ENCODE measurements at regions not wholly inside any gene's neighbourhood (a gene's known extent, or its start where the extent isn't known, plus 50 kb on each side); places are given as distances from the start of the nearest gene placed in this dataset.
A peak's percentile ranks its signal among the peaks of the same experiment; 100 is the strongest.
"Not testable (repeated sequence)": the region's sequence is repeated elsewhere in the genome, so short reads cannot be mapped to it uniquely, and the experiment has no call there.

DNA sequence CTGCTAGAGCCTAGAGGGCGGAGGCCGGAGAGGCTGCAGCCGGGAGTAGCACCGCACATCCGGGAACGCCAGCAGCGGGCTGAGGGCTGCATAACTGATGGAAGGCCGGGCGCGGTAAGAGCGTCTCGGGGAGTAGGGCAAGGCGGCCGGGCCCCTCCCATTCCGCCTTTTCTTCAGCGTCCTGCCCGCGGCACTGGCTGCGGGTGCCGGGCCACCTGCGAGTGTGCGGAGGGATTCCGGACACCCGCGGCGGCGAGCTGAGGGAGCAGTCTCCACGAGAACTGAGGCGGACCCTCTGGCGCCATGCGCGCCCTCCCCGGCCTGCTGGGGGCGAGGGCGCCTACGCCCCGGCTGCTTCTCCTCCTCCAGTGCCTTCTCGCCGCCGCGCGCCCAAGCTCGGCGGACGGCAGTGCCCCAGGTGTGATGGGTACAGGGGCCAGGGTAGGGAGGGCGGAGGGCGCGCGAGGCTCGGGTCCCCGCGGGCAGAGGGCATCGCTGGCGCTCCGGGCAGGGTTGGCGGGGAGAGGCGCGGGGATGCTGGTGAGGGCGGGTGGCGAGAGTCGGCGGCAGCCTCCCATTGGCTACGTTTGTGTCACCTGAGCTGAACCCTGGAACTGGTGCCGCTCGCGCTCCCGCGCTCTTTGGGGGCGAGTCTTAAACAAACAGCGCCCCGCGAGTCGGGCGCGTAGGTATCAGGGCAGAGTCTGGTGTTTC lies 334.4 kb downstream of the SRGAP2C start:
- no peak for DNase-seq

DNA sequence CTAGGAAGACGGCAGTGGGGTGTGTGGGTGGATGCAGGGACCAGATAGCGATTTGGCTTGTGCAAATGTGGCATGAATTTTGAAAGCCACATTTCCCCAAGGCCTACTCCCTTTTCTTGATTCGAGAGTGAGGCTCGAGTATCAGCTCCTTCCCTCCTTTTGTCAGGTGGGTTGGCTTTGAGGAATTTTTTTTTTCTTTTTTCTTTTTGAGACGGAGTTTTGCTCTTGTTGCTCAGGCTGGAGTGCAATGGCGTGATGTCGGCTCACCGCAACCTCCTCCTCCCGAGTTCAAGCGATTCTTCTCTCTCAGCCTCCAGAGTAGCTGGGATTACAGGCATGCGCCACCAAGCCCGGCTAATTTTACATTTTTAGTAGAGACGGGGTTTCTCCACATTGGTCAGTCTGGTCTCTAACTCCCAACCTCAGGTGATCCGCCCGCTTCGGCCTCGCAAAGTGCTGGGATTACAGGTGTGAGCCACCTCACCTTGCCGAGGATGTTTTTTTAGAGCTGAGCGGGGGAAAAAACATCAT lies 335.0 kb downstream of the SRGAP2C start:
- DNase-seq: not testable (repeated sequence)

DNA sequence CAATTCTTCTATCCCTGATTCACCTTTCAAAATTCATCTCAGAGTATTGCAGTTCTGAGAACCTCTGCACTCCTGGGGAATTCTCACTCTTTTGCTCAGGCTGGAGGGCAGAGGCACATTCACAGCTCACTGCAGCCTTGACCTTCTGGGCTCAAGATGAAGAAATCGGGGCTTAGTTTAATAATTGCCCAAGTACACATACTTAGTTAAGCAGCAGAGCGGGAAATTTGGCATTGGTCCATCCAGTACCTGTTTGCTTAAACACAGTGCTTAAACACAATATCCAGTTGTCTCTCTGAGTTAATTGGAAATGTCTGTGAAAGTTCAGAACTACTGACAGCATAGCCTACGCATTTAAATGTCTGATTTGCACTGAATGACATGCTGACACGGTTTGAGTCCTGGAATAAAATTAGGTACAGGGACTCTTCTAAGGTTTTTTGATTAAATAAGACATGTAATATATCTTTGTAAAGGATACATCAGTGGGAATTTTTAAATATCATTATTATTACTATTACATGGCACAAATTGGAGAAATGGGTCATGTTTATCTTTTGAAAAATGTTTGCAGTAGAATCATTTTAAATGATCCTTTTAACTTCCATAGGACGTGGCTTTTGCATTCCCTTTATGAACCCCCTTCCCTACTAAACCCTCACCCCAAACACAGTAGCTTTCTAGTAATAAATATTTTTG lies 337.4 kb downstream of the SRGAP2C start:
- no peak for DNase-seq

DNA sequence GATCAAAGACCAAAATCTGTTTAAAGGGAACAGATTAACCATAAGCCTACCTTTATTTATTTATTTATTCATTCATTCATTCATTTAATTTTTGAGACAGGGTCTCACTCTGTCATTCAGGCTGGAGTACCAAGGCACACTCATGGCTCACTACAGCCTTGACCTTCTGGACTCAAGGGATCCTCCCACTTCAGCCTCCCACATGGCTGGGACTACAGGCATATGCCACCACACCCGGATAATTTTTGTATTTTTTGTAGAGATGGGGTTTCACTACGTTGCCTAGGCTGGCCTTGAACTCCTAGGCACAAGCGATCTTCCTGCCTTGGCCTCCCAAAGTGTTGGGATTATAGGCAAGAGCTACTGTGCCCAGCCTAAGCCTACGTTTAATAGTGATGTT lies 338.3 kb downstream of the SRGAP2C start:
- not testable (repeated sequence) for DNase-seq

DNA sequence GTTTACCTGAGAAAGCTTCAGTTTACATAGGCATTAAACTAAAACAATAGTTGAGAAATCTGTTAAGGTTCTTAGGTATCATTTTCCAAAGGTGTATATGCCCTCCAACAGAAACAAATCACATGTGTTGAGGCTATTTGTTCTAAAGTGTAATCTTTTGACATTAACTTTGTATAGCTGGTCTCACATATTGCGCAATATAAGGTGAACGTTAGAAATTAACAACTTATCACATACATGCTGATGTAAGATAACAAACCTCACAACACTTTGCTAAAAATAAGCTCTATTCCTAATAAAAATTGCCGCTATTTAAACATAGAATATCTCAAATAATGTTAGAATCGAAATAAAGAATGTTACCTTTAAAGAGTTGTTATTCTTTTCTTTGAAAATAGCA lies 340.6 kb downstream of the SRGAP2C start:
- no peak for DNase-seq

DNA sequence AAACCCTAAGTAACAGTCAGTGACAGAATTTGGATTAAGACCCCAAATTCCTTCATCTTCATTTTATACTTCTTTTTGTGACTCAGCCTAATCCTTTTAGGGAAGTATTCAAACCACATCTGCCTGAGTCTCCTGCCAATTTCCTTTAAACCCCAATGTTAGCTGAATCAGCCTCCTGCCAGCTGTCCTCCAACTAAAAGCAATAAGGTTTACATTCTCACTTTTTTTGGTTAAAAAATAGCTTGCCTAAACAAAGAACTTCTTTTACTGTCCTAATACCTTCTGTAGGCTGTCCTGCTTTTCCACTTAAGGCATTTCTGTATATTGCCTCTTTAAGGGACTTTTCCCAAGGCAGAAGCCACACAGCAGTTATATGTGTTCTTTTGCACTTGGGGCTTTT lies 344.2 kb downstream of the SRGAP2C start:
- DNase-seq: peak; percentile 42

DNA sequence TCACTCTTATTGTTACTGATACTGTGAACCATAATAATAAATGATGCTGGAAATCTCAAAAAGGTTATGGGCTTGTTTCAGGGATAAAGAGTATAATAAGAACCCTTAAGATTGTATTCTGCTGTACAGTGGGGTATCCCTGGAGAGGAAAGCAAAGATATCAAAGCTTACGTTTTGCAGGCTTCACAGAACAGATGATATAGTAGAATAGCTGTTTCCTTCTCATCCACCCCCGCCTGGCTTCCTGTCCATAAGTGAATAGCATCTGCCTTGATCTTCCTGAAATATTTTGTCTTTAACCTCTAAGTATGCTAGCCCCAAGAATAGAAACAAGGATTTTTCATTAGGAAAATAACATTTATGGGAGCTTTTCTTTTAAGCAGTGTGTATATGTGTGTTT lies 345.3 kb downstream of the SRGAP2C start:
- DNase-seq: not testable (repeated sequence)

DNA sequence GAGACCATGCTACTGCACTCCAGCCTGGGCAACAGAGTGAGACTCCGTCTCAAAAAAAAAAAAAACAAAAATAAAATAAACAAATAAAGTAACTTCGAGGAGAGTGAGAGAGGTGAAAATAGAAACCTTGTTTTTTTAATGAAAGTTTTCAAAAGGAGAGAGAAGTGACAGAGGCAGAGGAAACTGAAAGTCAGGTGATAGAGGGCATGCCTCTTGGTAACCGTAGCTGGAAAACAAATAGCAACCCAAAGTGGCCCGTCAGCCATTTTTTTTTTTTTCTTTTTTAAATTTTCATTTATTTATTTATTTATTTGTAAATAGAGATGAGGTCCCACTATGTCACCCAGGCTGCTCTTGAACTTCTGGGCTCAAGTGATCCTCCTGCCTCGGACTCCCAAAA lies 347.0 kb downstream of the SRGAP2C start:
- not testable (repeated sequence) for DNase-seq

DNA sequence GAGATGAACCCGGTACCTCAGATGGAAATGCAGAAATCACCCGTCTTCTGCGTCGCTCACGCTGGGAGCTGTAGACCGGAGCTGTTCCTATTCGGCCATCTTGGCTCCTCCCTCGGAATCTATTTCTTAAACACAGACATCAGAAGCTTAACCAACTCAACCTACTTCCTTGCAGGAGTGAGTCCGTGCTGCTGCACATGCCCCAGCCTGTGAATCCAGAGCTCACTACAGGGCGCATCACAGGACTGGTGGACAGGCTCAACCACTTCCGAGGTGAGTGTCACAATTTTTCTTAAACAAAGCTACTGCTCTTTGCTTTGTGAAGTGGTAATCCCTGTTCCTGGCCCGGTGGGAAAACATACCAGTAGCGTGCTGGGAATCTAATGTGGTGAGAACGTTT lies 353.4 kb downstream of the SRGAP2C start:
- not testable (repeated sequence) for DNase-seq

DNA sequence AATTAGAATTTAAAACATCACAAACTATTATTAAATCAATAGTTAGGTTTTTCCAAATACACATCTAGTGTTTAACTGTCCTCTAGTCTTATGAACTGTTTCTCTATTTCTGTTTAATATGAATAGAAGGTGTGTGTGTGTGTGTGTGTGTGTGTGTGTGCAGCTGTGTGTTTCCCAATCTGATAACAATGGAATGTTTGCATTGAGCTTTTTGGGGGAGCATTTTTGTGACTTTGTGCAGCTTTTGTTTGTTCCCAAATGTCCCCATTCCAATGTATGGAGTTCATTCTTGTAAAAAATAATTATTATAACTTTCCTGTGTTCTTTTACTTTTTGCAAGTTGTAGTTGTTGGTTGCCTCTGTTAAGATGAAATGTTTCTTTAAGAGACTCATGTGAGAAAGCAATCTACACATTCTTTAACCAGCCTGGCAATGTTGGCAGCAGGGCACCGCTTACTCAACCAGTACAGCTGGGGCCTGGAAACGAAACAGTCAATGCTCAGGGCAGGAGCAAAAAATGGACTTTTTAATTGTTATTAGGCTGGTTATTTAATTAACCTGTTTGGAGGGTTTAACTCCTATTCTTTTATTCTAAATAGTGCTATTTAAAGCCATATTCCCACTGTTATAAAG lies 354.3 kb downstream of the SRGAP2C start:
- DNase-seq: no peak

DNA sequence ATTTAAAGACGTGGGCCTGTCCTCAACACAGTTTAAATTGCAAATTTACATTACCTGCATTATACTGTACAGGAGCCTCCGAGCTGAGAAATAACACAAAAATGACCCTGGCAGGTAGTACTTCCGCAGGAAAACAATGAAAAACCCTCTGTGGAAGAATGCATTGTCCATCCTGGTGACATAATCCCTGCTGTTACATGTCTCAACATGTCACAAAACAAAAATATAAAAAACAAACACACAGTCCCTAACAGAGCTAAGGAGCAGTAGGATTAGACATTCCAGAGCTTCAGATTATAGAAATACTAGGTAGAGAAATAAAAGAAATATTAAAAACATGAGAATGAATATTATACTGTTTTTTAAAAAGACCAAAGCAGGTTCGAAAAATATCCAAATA lies 359.2 kb downstream of the SRGAP2C start:
- not testable (repeated sequence) for DNase-seq

DNA sequence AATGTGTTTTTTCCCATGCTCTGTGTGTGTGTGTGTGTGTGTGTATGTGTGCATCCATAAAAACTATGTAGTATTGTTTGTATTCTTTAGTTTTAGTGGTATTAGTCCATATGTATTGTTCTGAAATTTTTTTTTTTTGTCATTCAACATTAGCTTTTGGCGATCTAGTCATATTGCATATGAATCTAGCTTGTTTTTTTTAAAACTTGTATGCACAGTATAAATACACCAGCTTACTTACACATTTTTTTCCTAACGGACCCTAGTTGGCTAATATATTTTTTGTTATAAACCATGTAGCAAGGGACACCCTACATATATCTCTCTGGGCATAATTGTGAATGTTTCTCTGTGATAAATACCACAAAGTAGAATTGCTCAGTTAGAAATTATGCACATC lies 359.7 kb downstream of the SRGAP2C start:
- no peak for DNase-seq

DNA sequence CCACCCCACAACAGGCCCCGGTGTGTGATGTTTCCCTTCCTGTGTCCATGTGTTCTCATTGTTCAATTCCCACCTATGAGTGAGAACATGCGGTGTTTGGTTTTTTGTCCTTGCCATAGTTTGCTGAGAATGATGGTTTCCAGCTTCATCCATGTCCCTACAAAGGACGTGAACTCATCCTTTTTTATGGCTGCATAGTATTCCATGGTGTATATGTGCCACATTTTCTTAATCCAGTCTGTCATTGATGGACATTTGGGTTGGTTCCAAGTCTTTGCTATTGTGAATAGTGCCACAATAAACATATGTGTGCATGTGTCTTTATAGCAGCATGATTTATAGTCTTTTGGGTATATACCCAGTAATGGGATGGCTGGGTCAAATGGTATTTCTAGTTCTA lies 361.1 kb downstream of the SRGAP2C start:
- DNase-seq: not testable (repeated sequence)

DNA sequence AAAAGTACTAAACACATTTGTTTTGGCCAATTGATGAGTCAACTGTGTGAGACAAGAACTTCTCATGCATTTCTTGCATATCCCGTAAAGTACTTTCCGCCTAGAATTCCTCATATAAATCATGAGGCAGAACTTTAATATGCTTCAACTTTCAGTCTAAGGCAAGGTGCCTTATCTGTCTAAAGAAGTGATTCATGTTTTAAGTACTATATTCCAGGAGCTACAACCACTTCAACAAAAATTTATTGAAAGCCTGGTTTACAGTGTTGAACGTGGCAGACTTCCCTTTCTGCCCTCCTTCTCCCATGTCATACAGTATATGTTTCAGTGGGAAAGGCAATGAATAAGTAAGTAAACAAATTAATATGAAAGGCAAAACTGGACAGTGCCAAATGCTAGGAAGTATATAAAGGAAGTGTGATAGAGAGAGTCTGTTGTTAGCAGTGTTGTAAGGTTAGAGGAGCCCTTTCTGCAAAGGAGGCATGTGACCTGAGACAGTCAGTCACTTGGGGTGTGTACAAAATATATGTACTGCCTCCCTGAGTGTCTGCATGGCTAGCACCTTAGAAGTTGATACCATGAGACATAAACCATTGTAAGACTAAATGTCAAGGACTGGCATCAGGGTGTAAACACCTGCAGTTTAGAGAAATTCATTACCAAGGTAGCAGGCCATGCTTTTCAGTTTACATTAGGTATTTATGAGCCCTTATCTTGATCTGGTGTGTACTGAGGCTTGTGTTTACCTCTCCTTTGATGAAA lies 362.2 kb downstream of the SRGAP2C start:
- no peak for DNase-seq

DNA sequence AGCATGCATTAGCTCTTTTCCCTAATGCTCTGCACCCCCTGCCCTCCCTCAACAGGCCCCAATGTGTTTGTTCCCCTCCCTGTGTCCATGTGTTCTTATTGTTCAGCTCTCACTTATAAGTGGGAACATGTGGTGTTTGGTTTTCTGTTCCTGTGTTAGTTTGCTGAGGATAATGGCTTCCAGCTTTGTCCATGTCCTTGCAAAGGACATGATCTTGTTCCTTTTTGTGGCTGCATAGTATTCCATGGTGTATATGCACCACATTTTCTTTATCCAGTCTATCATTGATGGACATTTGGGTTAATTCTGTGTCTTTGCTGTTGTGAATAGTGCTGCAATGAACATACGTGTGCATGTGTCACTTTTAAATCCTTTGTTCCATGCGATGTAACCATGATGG lies 363.0 kb downstream of the SRGAP2C start:
- not testable (repeated sequence) for DNase-seq

DNA sequence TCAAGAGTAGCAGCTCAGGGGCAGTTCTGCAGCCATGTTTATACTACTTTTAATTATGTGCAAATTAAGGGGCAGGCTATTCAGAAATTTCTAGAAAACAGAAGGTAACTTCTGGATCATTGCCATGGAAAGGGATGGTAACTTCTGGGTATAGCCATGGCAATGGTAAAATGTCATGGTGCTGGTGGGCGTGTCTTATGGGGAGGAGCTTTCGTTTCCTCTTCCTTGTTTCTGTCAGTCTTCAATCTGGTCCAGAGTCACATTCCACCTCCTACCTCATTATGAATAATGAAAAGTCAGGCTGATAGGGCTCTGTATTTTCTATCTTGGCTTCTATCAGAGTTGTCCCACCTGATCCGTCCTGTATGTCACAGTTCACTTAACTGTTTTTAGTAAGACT lies 366.0 kb downstream of the SRGAP2C start:
- DNase-seq: peak; percentile 8

DNA sequence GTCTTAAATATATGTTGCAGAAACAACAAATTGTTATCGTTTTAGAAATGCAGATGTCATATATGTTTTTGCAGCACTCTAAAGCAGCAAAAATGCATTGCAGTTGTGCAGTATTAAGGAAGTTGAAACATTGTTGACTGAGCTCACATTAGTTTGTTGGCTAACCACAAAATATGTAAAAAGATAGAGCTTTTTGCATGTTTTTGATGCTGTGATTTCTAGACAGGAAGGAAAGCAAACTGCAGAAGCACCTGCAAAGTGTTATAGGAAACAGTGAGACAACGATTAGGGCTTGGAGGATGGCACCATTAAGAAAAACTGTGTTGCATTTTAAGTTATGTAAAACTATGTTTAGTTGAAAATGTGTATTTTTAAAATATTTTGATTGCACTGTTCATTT lies 366.7 kb downstream of the SRGAP2C start:
- DNase-seq: peak; percentile 12

DNA sequence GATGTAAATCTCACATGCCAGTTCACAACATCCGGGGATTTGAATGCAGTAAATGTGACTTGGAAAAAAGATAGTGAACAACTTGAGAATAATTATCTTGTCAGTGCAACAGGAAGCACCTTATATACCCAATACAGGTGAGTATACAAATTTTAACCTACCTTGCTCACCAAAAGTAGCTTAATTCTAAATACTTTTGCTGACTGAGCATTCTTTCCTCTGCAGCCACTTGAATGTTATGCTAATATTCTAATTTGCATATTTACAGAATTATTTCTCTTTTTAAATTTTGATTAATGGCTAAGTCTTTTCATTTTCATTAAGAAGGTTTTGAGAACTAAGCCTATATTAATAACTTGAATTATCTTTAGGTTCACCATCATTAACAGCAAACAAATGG lies 371.8 kb downstream of the SRGAP2C start:
- not testable (repeated sequence) for DNase-seq

DNA sequence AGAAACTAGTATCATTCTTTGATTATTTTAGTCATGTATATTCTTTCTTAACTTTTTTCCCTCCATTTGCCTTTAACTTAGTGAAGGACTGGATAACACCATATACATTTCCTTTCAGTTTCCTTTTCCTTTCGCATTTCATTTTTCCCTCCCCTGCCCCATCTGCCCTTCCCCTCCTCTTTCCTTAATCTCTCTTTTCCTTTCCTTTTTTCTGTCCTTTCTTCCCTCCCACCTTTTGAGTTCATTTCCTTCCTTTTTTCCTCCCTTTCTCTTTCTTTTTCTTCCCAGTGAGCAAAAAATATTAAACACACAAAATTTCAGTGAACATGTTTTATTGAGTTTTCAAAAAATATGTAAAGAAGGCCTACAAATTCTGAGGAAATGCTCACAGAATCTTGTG lies 373.3 kb downstream of the SRGAP2C start:
- DNase-seq: not testable (repeated sequence)

DNA sequence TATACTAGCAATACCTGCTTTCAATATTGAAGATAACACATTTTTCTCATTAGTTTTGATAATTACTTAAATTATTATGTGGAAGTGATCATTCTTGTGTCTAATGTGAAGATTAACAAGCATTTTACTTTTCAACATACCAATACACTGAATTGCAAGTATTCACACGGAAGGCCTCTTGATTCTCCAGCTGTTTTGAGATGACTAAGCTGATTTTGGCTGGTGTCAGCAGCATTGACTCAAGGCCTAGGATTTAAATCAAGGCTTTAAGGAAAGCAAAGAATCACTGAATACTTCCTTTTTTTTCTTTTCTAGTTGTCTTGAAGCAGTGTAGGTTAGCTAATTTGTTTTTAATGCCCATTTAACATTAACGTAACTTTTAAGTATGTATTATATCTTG lies 373.7 kb downstream of the SRGAP2C start:
- DNase-seq: peak; percentile 73

DNA sequence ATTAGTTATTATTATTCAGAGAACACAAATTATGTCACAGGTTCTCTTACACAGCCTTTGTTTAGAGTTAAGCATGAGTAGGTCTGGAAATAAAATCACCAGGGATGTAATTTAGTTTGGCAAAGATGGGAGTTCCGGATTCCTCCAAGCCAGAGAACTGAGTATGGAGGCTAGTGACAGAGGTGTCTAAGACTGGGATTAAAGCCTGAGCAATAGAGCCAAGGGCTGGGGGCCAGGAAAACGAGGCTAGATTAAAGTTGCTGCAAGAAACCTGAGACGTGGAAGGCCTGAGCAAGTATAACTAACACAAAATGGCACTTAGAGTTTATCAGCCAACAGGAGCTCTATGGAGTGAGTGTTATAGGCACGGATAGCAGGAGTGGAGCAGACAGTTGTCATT lies 381.6 kb downstream of the SRGAP2C start:
- DNase-seq: no peak

DNA sequence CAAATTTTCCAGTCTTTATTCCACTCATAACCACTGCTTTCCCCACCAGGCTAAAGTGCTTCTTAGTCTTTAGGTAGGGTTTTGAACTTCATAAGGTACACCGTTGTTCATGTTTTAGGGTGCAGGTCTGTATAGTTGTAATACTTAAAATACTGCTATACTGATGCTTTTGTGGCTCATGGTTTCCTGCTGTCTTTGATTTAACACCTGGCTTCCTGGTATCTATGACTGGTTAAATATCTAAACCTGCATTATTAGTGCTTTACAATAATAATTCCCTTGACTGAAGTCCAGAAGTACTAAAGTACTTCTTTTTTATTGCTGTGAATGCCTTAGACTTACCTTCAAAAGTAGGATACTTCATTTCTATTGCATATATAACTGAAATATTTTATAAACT lies 384.7 kb downstream of the SRGAP2C start:
- no peak for DNase-seq

DNA sequence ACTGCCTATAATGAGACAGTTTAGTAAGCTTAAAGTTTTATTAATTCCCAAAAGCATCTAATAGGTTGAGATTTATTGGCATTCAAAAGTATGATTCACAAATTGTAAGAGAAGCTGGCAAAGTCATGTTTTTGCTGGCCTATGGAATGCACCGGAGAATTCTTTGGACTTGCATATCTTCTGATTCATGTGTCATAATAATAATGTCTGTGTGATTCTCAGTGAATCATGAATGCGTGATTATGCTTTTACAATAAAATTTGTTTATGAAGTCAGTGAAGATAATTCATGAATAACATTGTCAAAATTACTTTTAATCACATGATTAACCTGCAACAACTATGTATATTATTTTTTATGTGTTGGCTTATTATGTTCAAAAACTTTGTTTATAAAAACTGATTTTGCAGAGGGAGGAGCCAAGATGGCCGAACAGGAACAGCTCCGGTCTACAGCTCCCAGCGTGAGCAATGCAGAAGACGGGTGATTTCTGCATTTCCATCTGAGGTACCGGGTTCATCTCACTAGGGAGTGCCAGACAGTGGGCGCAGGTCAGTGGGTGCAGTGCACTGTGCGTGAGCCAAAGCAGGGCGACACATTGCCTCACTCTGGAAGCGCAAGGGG lies 389.2 kb downstream of the SRGAP2C start:
- not testable (repeated sequence) for DNase-seq
